Spleen (tissue), 7 donors: ENCODE measurements at regions not wholly inside any gene's neighbourhood (a gene's known extent, or its start where the extent isn't known, plus 50 kb on each side); places are given as distances from the start of the nearest gene placed in this dataset.

ENCODE experiments used
- POLR2A ChIP-seq, 3 donors: fragments of 450-650 bp; IDR thresholded peaks; one replicate each; pipeline ENCODE4 v1.5.1; 2017; ENCODE audit warnings: antibody characterized with exemption in 3 of 3, mild to moderate bottlenecking in 1 of 3
- TF ChIP-seq, protein P1 (sequence below), 11 experiments: fragments of 200-600 bp in 7 of 11; fragments of 450-650 bp in 4 of 11; sonication (generic) in 4 of 11; IDR thresholded peaks in 8 of 11; conservative IDR thresholded peaks in 3 of 11; 1 replicate in 7 of 11; 2 replicates in 4 of 11; pipeline versions ENCODE4 v1.4.0 to v1.8.0; 2016 to 2021; ENCODE audit warnings: antibody characterized with exemption in 11 of 11, inconsistent platforms in 4 of 11, mild to moderate bottlenecking in 1 of 11
- donor health status: DM: no; HTN: no; CAD: no; lungs with moderate emphysema.
- donor health status: DM: no; HTN: no; CAD: no.
- donor health status: DM: no; HTN: no; CAD: no.

GRCh38 chr14:55912344-55912743, 205.9 kb upstream of the PELI2 start:
- TF ChIP-seq, protein P1, sequence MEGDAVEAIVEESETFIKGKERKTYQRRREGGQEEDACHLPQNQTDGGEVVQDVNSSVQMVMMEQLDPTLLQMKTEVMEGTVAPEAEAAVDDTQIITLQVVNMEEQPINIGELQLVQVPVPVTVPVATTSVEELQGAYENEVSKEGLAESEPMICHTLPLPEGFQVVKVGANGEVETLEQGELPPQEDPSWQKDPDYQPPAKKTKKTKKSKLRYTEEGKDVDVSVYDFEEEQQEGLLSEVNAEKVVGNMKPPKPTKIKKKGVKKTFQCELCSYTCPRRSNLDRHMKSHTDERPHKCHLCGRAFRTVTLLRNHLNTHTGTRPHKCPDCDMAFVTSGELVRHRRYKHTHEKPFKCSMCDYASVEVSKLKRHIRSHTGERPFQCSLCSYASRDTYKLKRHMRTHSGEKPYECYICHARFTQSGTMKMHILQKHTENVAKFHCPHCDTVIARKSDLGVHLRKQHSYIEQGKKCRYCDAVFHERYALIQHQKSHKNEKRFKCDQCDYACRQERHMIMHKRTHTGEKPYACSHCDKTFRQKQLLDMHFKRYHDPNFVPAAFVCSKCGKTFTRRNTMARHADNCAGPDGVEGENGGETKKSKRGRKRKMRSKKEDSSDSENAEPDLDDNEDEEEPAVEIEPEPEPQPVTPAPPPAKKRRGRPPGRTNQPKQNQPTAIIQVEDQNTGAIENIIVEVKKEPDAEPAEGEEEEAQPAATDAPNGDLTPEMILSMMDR (IDR thresholded peaks at IDR 0.05 in 8 of 11, conservative IDR thresholded peaks at IDR 0.05 in 3 of 11), result no peak
- TF ChIP-seq POLR2A (IDR thresholded peaks at IDR 0.05), result no peak
